ENCODE measurements at regions not wholly inside any gene's neighbourhood (a gene's known extent, or its start where the extent isn't known, plus 50 kb on each side); places are given as distances from the start of the nearest gene placed in this dataset.
"Not testable (repeated sequence)": the region's sequence is repeated elsewhere in the genome, so short reads cannot be mapped to it uniquely, and the experiment has no call there.

- H3K4me1 Mint-ChIP-seq (ENCODE audit: low read depth) = no peaks in the 10 kb centered on the region
- no peaks in the 10 kb centered on the region for H3K27me3 Mint-ChIP-seq
- no peak overlapping the region for H3K4me3 Mint-ChIP-seq
- H3K9me3 Mint-ChIP-seq (ENCODE audit: low read depth) = no peaks in the 10 kb centered on the region
- H3K27ac Mint-ChIP-seq = no peak overlapping the region
- no peaks in the 10 kb centered on the region for H3K36me3 Mint-ChIP-seq
Measured at GRCh38 chr10:90064295-90064694, 362.9 kb downstream of the KIF20B start.

- H3K27me3 Mint-ChIP-seq = no peaks in the 10 kb centered on the region
- no peaks in the 10 kb centered on the region for H3K4me1 Mint-ChIP-seq (ENCODE audit: low read depth)
- no peaks in the 10 kb centered on the region for H3K36me3 Mint-ChIP-seq
- no peak overlapping the region for H3K27ac Mint-ChIP-seq
- H3K9me3 Mint-ChIP-seq (ENCODE audit: low read depth) = no peaks in the 10 kb centered on the region
- no peak overlapping the region for H3K4me3 Mint-ChIP-seq
Measured at GRCh38 chr10:90066435-90066834, 365.0 kb downstream of the KIF20B start.

GRCh38 chr10:90075995-90076394 is 374.6 kb downstream of the KIF20B start:
- Mint-ChIP-seq H3K9me3 (ENCODE audit: low read depth) (peaks cover 3% of the 10 kb centered on the region), H3K36me3 (no peaks in the 10 kb centered on the region), H3K27ac (no peak overlapping the region), H3K4me3 (no peak overlapping the region), H3K4me1 (ENCODE audit: low read depth) (no peaks in the 10 kb centered on the region), H3K27me3 (peaks cover 6% of the 10 kb centered on the region)

GRCh38 chr10:90079819-90080218 is 378.4 kb downstream of the KIF20B start:
- Mint-ChIP-seq H3K9me3 (ENCODE audit: low read depth) (no peaks in the 10 kb centered on the region), H3K27me3 (peaks cover 5% of the 10 kb centered on the region), H3K27ac (no peak overlapping the region), H3K36me3 (no peaks in the 10 kb centered on the region), H3K4me1 (ENCODE audit: low read depth) (no peaks in the 10 kb centered on the region), H3K4me3 (no peak overlapping the region)

GRCh38 chr10:90086606-90087190 is 385.3 kb downstream of the KIF20B start:
- H3K27me3 Mint-ChIP-seq; H3K36me3 Mint-ChIP-seq; H3K4me1 Mint-ChIP-seq (ENCODE audit: low read depth); H3K27ac Mint-ChIP-seq; H3K9me3 Mint-ChIP-seq (ENCODE audit: low read depth); H3K4me3 Mint-ChIP-seq: not testable (repeated sequence)

- no peaks in the 10 kb centered on the region for H3K36me3 Mint-ChIP-seq
- no peak overlapping the region for H3K4me3 Mint-ChIP-seq
- no peak overlapping the region for H3K27ac Mint-ChIP-seq
- H3K9me3 Mint-ChIP-seq (ENCODE audit: low read depth) = no peaks in the 10 kb centered on the region
- peaks cover 2% of the 10 kb centered on the region for H3K27me3 Mint-ChIP-seq
- peaks cover 8% of the 10 kb centered on the region for H3K4me1 Mint-ChIP-seq (ENCODE audit: low read depth)
Measured at GRCh38 chr10:90087197-90088023, 386.0 kb downstream of the KIF20B start.

- peaks cover 2% of the 10 kb centered on the region for H3K27me3 Mint-ChIP-seq
- H3K4me1 Mint-ChIP-seq (ENCODE audit: low read depth) = peaks cover 8% of the 10 kb centered on the region
- H3K9me3 Mint-ChIP-seq (ENCODE audit: low read depth) = no peaks in the 10 kb centered on the region
- no peak overlapping the region for H3K27ac Mint-ChIP-seq
- H3K36me3 Mint-ChIP-seq = no peaks in the 10 kb centered on the region
- H3K4me3 Mint-ChIP-seq = no peak overlapping the region
Measured at GRCh38 chr10:90088024-90088317, 386.6 kb downstream of the KIF20B start.

- no peaks in the 10 kb centered on the region for H3K9me3 Mint-ChIP-seq (ENCODE audit: low read depth)
- H3K27me3 Mint-ChIP-seq = peaks cover 2% of the 10 kb centered on the region
- no peak overlapping the region for H3K4me3 Mint-ChIP-seq
- H3K4me1 Mint-ChIP-seq (ENCODE audit: low read depth) = peaks cover 8% of the 10 kb centered on the region
- H3K36me3 Mint-ChIP-seq = no peaks in the 10 kb centered on the region
- no peak overlapping the region for H3K27ac Mint-ChIP-seq
Measured at GRCh38 chr10:90089719-90090118, 388.3 kb downstream of the KIF20B start.

GRCh38 chr10:90096196-90096595 is 394.8 kb downstream of the KIF20B start:
- Mint-ChIP-seq H3K4me1 (ENCODE audit: low read depth) (no peaks in the 10 kb centered on the region), H3K27ac (no peak overlapping the region), H3K27me3 (peaks cover 2% of the 10 kb centered on the region), H3K36me3 (no peaks in the 10 kb centered on the region), H3K9me3 (ENCODE audit: low read depth) (no peaks in the 10 kb centered on the region), H3K4me3 (no peak overlapping the region)

GRCh38 chr10:90107581-90107980 is 406.2 kb downstream of the KIF20B start:
- H3K4me1 Mint-ChIP-seq (ENCODE audit: low read depth); H3K36me3 Mint-ChIP-seq; H3K27me3 Mint-ChIP-seq; H3K27ac Mint-ChIP-seq; H3K4me3 Mint-ChIP-seq; H3K9me3 Mint-ChIP-seq (ENCODE audit: low read depth): not testable (repeated sequence)

GRCh38 chr10:90111671-90112070 is 410.3 kb downstream of the KIF20B start:
- peaks cover 8% of the 10 kb centered on the region for H3K9me3 Mint-ChIP-seq (ENCODE audit: low read depth)
- no peaks in the 10 kb centered on the region for H3K27me3 Mint-ChIP-seq
- no peaks in the 10 kb centered on the region for H3K4me1 Mint-ChIP-seq (ENCODE audit: low read depth)
- H3K27ac Mint-ChIP-seq = no peak overlapping the region
- no peaks in the 10 kb centered on the region for H3K36me3 Mint-ChIP-seq
- H3K4me3 Mint-ChIP-seq = no peak overlapping the region

GRCh38 chr10:90112681-90113080 is 411.3 kb downstream of the KIF20B start:
- peaks cover 8% of the 10 kb centered on the region for H3K9me3 Mint-ChIP-seq (ENCODE audit: low read depth)
- no peaks in the 10 kb centered on the region for H3K4me1 Mint-ChIP-seq (ENCODE audit: low read depth)
- H3K36me3 Mint-ChIP-seq = no peaks in the 10 kb centered on the region
- no peak overlapping the region for H3K27ac Mint-ChIP-seq
- no peak overlapping the region for H3K4me3 Mint-ChIP-seq
- H3K27me3 Mint-ChIP-seq = no peaks in the 10 kb centered on the region

- H3K4me1 Mint-ChIP-seq (ENCODE audit: low read depth); H3K27me3 Mint-ChIP-seq; H3K9me3 Mint-ChIP-seq (ENCODE audit: low read depth); H3K36me3 Mint-ChIP-seq; H3K4me3 Mint-ChIP-seq; H3K27ac Mint-ChIP-seq: not testable (repeated sequence)
Measured at GRCh38 chr10:90118567-90118966, 417.2 kb downstream of the KIF20B start.

GRCh38 chr10:90119631-90120280 is 418.4 kb downstream of the KIF20B start:
- H3K27ac Mint-ChIP-seq; H3K9me3 Mint-ChIP-seq (ENCODE audit: low read depth); H3K4me1 Mint-ChIP-seq (ENCODE audit: low read depth); H3K36me3 Mint-ChIP-seq; H3K27me3 Mint-ChIP-seq; H3K4me3 Mint-ChIP-seq: not testable (repeated sequence)

GRCh38 chr10:90125456-90126255 is 424.3 kb downstream of the KIF20B start:
- Mint-ChIP-seq H3K4me3 (no peak overlapping the region), H3K36me3 (no peaks in the 10 kb centered on the region), H3K27me3 (no peaks in the 10 kb centered on the region), H3K9me3 (ENCODE audit: low read depth) (no peaks in the 10 kb centered on the region), H3K27ac (no peak overlapping the region), H3K4me1 (ENCODE audit: low read depth) (no peaks in the 10 kb centered on the region)

All from activated naive CD8-positive, alpha-beta T cell (primary cell).